SKM-1 (cell line): ENCODE measurements at regions not wholly inside any gene's neighbourhood (a gene's known extent, or its start where the extent isn't known, plus 50 kb on each side); places are given as distances from the start of the nearest gene placed in this dataset.

Source experiments
- DNase-seq: peaks from one replicate; lab custom pipeline; 2025; ENCODE audit not compliant: unreplicated experiment; lab: John Stamatoyannopoulos, UW

- DNase-seq = peak; percentile 7
Observed at GRCh38 chr7:130960208-130960988, 226.4 kb upstream of the KLF14 start.

- no peak for DNase-seq
Observed at GRCh38 chr7:130961128-130961601, 227.2 kb upstream of the KLF14 start.

- DNase-seq = no peak
Observed at GRCh38 chr7:130962109-130962508, 228.1 kb upstream of the KLF14 start.

GRCh38 chr7:130963339-130963738 lies 229.3 kb upstream of the KLF14 start:
- no peak for DNase-seq

GRCh38 chr7:130965515-130965914 lies 231.5 kb upstream of the KLF14 start:
- no peak for DNase-seq

- DNase-seq = no peak
Observed at GRCh38 chr7:130966246-130967009, 232.4 kb upstream of the KLF14 start.

- DNase-seq = no peak
Observed at GRCh38 chr7:130970196-130970595, 236.2 kb upstream of the KLF14 start.

GRCh38 chr7:130970696-130971095 lies 236.7 kb upstream of the KLF14 start:
- DNase-seq = no peak

GRCh38 chr7:130971297-130971696 lies 237.3 kb upstream of the KLF14 start:
- no peak for DNase-seq

GRCh38 chr7:130972201-130972600 lies 238.2 kb upstream of the KLF14 start:
- no peak for DNase-seq

GRCh38 chr7:130973637-130974036 lies 239.6 kb upstream of the KLF14 start:
- no peak for DNase-seq

GRCh38 chr7:130974169-130974568 lies 240.2 kb upstream of the KLF14 start:
- no peak for DNase-seq

- no peak for DNase-seq
Observed at GRCh38 chr7:130974794-130975193, 240.8 kb upstream of the KLF14 start.

- no peak for DNase-seq
Observed at GRCh38 chr7:130975731-130976130, 241.7 kb upstream of the KLF14 start.

- peak; percentile 10 for DNase-seq
Observed at GRCh38 chr7:130982160-130982638, 248.2 kb upstream of the KLF14 start.

GRCh38 chr7:130982651-130983050 lies 248.6 kb upstream of the KLF14 start:
- no peak for DNase-seq

GRCh38 chr7:130985361-130985760 lies 251.4 kb upstream of the KLF14 start:
- no peak for DNase-seq

- DNase-seq = no peak
Observed at GRCh38 chr7:130986261-130986690, 252.3 kb upstream of the KLF14 start.

- DNase-seq = no peak
Observed at GRCh38 chr7:130987092-130987491, 253.1 kb upstream of the KLF14 start.

GRCh38 chr7:130988443-130988842 lies 254.4 kb upstream of the KLF14 start:
- no peak for DNase-seq

- no peak for DNase-seq
Observed at GRCh38 chr7:130989101-130989795, 255.2 kb upstream of the KLF14 start.
